HEK293T (cell line): ENCODE measurements at regions not wholly inside any gene's neighbourhood (a gene's known extent, or its start where the extent isn't known, plus 50 kb on each side); places are given as distances from the start of the nearest gene placed in this dataset.

ENCODE experiments used
- ARNT ChIP-seq: fragments of 450-650 bp; IDR thresholded peaks from 2 replicates; pipeline ENCODE4 v1.6.1; 2017; ENCODE audit warnings: mild to moderate bottlenecking
- BHLHE40 ChIP-seq: fragments of 450-650 bp; IDR thresholded peaks from 2 replicates; pipeline ENCODE4 v1.6.1; 2016; ENCODE audit warnings: mild to moderate bottlenecking, moderate library complexity, borderline replicate concordance
- ELF4 ChIP-seq: fragments of 450-650 bp; IDR thresholded peaks from 2 replicates; pipeline ENCODE4 v1.6.1; 2017; ENCODE audit warnings: antibody characterized with exemption
- FOXA1 ChIP-seq: fragments of 450-650 bp; IDR thresholded peaks from 2 replicates; pipeline ENCODE4 v1.6.1; 2016; ENCODE audit warnings: mild to moderate bottlenecking
- LEF1 ChIP-seq: fragments of 450-650 bp; IDR thresholded peaks from 2 replicates; pipeline ENCODE4 v1.6.1; 2017; ENCODE audit warnings: mild to moderate bottlenecking, borderline replicate concordance
- PKNOX1 ChIP-seq: fragments of 450-650 bp; IDR thresholded peaks from 2 replicates; pipeline ENCODE4 v1.6.1; 2016
- SP1 ChIP-seq: fragments of 450-650 bp; IDR thresholded peaks from 2 replicates; pipeline ENCODE4 v1.6.1; 2017
- ZNF384 ChIP-seq: fragments of 450-650 bp; IDR thresholded peaks from 2 replicates; pipeline ENCODE4 v1.6.1; 2016

DNA sequence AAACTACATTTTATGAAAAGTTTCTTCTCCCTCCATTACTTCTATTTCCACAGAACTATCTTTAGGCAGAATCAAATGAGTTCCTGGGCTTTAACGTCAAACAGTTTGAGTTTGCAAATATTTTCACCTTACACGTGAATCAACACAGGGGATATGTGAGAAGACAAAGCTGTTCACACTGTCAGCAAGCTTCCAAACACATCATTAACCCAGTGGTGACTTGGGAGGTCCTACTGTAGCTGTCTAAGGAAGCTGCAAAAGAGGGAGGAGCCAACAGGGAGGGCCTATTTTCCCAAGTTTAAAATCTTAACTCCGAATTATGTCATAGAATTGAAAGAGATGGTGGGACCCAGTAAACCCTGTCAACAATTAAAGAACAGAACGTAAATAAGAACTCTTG is 337.8 kb upstream of the DNAJC19 start:
- TF ChIP-seq PKNOX1 = no peak
- TF ChIP-seq ZNF384 = no peak
- TF ChIP-seq ARNT = no peak
- TF ChIP-seq ELF4 = no peak
- no peak for TF ChIP-seq SP1
- no peak for TF ChIP-seq LEF1
- no peak for TF ChIP-seq BHLHE40
- no peak for TF ChIP-seq FOXA1
